ENCODE measurements at regions not wholly inside any gene's neighbourhood (a gene's known extent, or its start where the extent isn't known, plus 50 kb on each side); places are given as distances from the start of the nearest gene placed in this dataset.
"Not testable (repeated sequence)": the region's sequence is repeated elsewhere in the genome, so short reads cannot be mapped to it uniquely, and the experiment has no call there.

GRCh38 chr16:75780669-75781068 lies 54.4 kb upstream of the CPHXL start:
- no peak for DNase-seq

- no peak for DNase-seq
These were observed 55.5 kb upstream of the CPHXL start for GRCh38 chr16:75781683-75782343.

GRCh38 chr16:75787440-75787839 lies 61.1 kb upstream of the CPHXL start:
- no peak for DNase-seq

- DNase-seq, result no peak
These were observed 62.9 kb upstream of the CPHXL start for GRCh38 chr16:75789237-75789636.

GRCh38 chr16:75792771-75793492 lies 66.6 kb upstream of the CPHXL start:
- no peak for DNase-seq

- no peak for DNase-seq
These were observed 67.4 kb upstream of the CPHXL start for GRCh38 chr16:75793641-75794040.

- DNase-seq, result no peak
These were observed 68.1 kb upstream of the CPHXL start for GRCh38 chr16:75794426-75794825.

GRCh38 chr16:75798714-75799113 lies 72.4 kb upstream of the CPHXL start:
- no peak for DNase-seq

GRCh38 chr16:75801307-75801706 lies 75.0 kb upstream of the CPHXL start:
- no peak for DNase-seq

GRCh38 chr16:75803753-75804152 lies 77.5 kb upstream of the CPHXL start:
- DNase-seq, result no peak

- DNase-seq, result no peak
These were observed 78.1 kb upstream of the CPHXL start for GRCh38 chr16:75804368-75804767.

GRCh38 chr16:75805946-75806345 lies 79.7 kb upstream of the CPHXL start:
- no peak for DNase-seq

- no peak for DNase-seq
These were observed 80.2 kb upstream of the CPHXL start for GRCh38 chr16:75806487-75806886.

GRCh38 chr16:75810342-75810741 lies 84.1 kb upstream of the CPHXL start:
- no peak for DNase-seq

- DNase-seq, result no peak
These were observed 84.8 kb upstream of the CPHXL start for GRCh38 chr16:75811020-75811634.

- no peak for DNase-seq
These were observed 92.2 kb upstream of the CPHXL start for GRCh38 chr16:75818491-75818890.

GRCh38 chr16:75820672-75821071 lies 94.4 kb upstream of the CPHXL start:
- DNase-seq, result no peak

GRCh38 chr16:75821117-75821516 lies 94.8 kb upstream of the CPHXL start:
- no peak for DNase-seq

- not testable (repeated sequence) for DNase-seq
These were observed 99.5 kb upstream of the CPHXL start for GRCh38 chr16:75825750-75826149.

- DNase-seq, result not testable (repeated sequence)
These were observed 101.2 kb upstream of the CPHXL start for GRCh38 chr16:75827372-75828038.

- DNase-seq, result not testable (repeated sequence)
These were observed 107.1 kb upstream of the CPHXL start for GRCh38 chr16:75833385-75833784.

- no peak for DNase-seq
These were observed 110.2 kb upstream of the CPHXL start for GRCh38 chr16:75836347-75837010.

- DNase-seq, result no peak
These were observed 111.0 kb upstream of the CPHXL start for GRCh38 chr16:75837264-75837663.

All from femur (tissue), 1 donor.